ENCODE measurements at regions not wholly inside any gene's neighbourhood (a gene's known extent, or its start where the extent isn't known, plus 50 kb on each side); places are given as distances from the start of the nearest gene placed in this dataset.

GRCh38 chr5:118009741-118010297, 978.5 kb downstream of the DTWD2 start:
- TF ChIP-seq CTCF (IDR thresholded peaks at IDR 0.05; ENCODE audit: low read length) (no peak), EZH2 (optimal IDR thresholded peaks at IDR 0.05; ENCODE audit: low read depth, low read length) (no peak)
